CD4-positive, alpha-beta T cell treated with Interleukin-4 for 4 hours (primary cell): ENCODE measurements at regions not wholly inside any gene's neighbourhood (a gene's known extent, or its start where the extent isn't known, plus 50 kb on each side); places are given as distances from the start of the nearest gene placed in this dataset.

Experiments used
- DNase-seq: peaks from one replicate; pipeline ENCODE4 v3.0.0-alpha.2; 2020

GRCh38 chr16:88290850-88291830 lies 91.6 kb upstream of the ZNF469 start:
- DNase-seq, result no peak

- no peak for DNase-seq
Measured at GRCh38 chr16:88292007-88292970, 90.5 kb upstream of the ZNF469 start.

- DNase-seq, result no peak
Measured at GRCh38 chr16:88293097-88293496, 89.7 kb upstream of the ZNF469 start.

- DNase-seq, result no peak
Measured at GRCh38 chr16:88295671-88296436, 86.9 kb upstream of the ZNF469 start.

GRCh38 chr16:88296437-88297177 lies 86.2 kb upstream of the ZNF469 start:
- DNase-seq, result no peak

- DNase-seq, result no peak
Measured at GRCh38 chr16:88297178-88297720, 85.5 kb upstream of the ZNF469 start.

GRCh38 chr16:88298181-88298832 lies 84.5 kb upstream of the ZNF469 start:
- no peak for DNase-seq

- DNase-seq, result no peak
Measured at GRCh38 chr16:88298833-88299745, 83.7 kb upstream of the ZNF469 start.

GRCh38 chr16:88299751-88300462 lies 82.9 kb upstream of the ZNF469 start:
- DNase-seq, result no peak

GRCh38 chr16:88300463-88300835 lies 82.3 kb upstream of the ZNF469 start:
- no peak for DNase-seq

GRCh38 chr16:88301431-88301830 lies 81.3 kb upstream of the ZNF469 start:
- DNase-seq, result no peak

GRCh38 chr16:88301886-88302285 lies 80.9 kb upstream of the ZNF469 start:
- no peak for DNase-seq

GRCh38 chr16:88302666-88303065 lies 80.1 kb upstream of the ZNF469 start:
- DNase-seq, result no peak

GRCh38 chr16:88303405-88303804 lies 79.4 kb upstream of the ZNF469 start:
- DNase-seq, result no peak

GRCh38 chr16:88303890-88304819 lies 78.6 kb upstream of the ZNF469 start:
- DNase-seq, result no peak

GRCh38 chr16:88305176-88305575 lies 77.6 kb upstream of the ZNF469 start:
- no peak for DNase-seq

GRCh38 chr16:88306411-88306810 lies 76.3 kb upstream of the ZNF469 start:
- no peak for DNase-seq

- DNase-seq, result no peak
Measured at GRCh38 chr16:88306860-88307545, 75.8 kb upstream of the ZNF469 start.
